MM.1S (cell line): ENCODE measurements at regions not wholly inside any gene's neighbourhood (a gene's known extent, or its start where the extent isn't known, plus 50 kb on each side); places are given as distances from the start of the nearest gene placed in this dataset.

Experiments used
- DNase-seq: peaks from one replicate; pipeline ENCODE4 v3.0.0-alpha.2; 2015
- H2AFZ ChIP-seq: fragments of 300-600 bp; sonication (generic); 2 replicates; pipeline ENCODE4 v1.6.0; 2016; ENCODE audit warnings: antibody characterized with exemption, low read length
- H3F3A ChIP-seq: fragments of 300-600 bp; sonication (generic); 2 replicates; pipeline ENCODE4 v1.6.1; 2016; ENCODE audit warnings: mild to moderate bottlenecking, antibody characterized with exemption, low read length, moderate library complexity, mixed read lengths; ENCODE audit not compliant: insufficient read depth
- H3K27ac ChIP-seq: fragments of 300-600 bp; sonication (generic); 2 replicates; pipeline ENCODE4 v1.5.1; 2016; ENCODE audit warnings: mild to moderate bottlenecking, low read length
- H3K27me3 ChIP-seq: fragments of 300-600 bp; sonication (generic); replicated peaks from 2 replicates; pipeline ENCODE4 v1.6.0; 2016; ENCODE audit warnings: low read length; ENCODE audit not compliant: insufficient read depth
- H3K36me3 ChIP-seq: fragments of 300-600 bp; sonication (generic); replicated peaks from 2 replicates; pipeline ENCODE4 v1.6.1; 2016; ENCODE audit warnings: mild to moderate bottlenecking, low read length, mixed read lengths; ENCODE audit not compliant: insufficient read depth
- H3K4me1 ChIP-seq: fragments of 300-600 bp; sonication (generic); 2 replicates; pipeline ENCODE4 v1.6.1; 2016; ENCODE audit warnings: low read length, mixed read lengths
- H3K4me2 ChIP-seq: fragments of 300-600 bp; sonication (generic); 2 replicates; pipeline ENCODE4 v1.6.0; 2016; ENCODE audit warnings: low read depth, low read length
- H3K4me3 ChIP-seq: fragments of 300-600 bp; sonication (generic); 2 replicates; pipeline ENCODE4 v1.5.1; 2016; ENCODE audit warnings: low read length, mixed read lengths
- H3K79me2 ChIP-seq: fragments of 300-600 bp; sonication (generic); 2 replicates; pipeline ENCODE4 v1.6.1; 2016; ENCODE audit warnings: mixed run types, low read length, mixed read lengths
- H3K9ac ChIP-seq: fragments of 300-600 bp; sonication (generic); 2 replicates; pipeline ENCODE4 v1.6.1; 2016; ENCODE audit warnings: low read length, mixed read lengths
- H3K9me2 ChIP-seq: fragments of 300-600 bp; sonication (generic); replicated peaks from 2 replicates; pipeline ENCODE4 v1.6.1; 2016; ENCODE audit warnings: mild to moderate bottlenecking, low read length, mixed read lengths; ENCODE audit not compliant: insufficient read depth
- H3K9me3 ChIP-seq: fragments of 300-600 bp; sonication (generic); replicated peaks from 2 replicates; pipeline ENCODE4 v1.6.1; 2016; ENCODE audit warnings: mild to moderate bottlenecking, low read length, mixed read lengths; ENCODE audit not compliant: insufficient read depth
- H4K20me1 ChIP-seq: fragments of 300-600 bp; sonication (generic); 2 replicates; pipeline ENCODE4 v1.6.1; 2016; ENCODE audit warnings: mild to moderate bottlenecking, low read length, moderate library complexity, mixed read lengths; ENCODE audit not compliant: insufficient read depth
- CTCF ChIP-seq: fragments of 300-600 bp; sonication (generic); IDR thresholded peaks from 2 replicates; pipeline ENCODE4 v1.5.1; 2016; ENCODE audit warnings: antibody characterized with exemption, low read length, mixed read lengths
- EZH2 ChIP-seq: fragments of 300-600 bp; sonication (generic); optimal IDR thresholded peaks from 2 replicates; pipeline ENCODE3; 2017; ENCODE audit warnings: low read depth, mild to moderate bottlenecking, antibody characterized with exemption, low read length, mixed read lengths
- EZH2phosphoT487 ChIP-seq: fragments of 300-600 bp; sonication (generic); IDR thresholded peaks from 2 replicates; pipeline ENCODE4 v1.6.1; 2018; ENCODE audit warnings: antibody characterized with exemption, low read length

GRCh38 chr9:84411683-84412267, 71.2 kb upstream of the SLC28A3 start:
- no peaks in the 10 kb centered on the region for H3K4me1 ChIP-seq
- H3K4me2 ChIP-seq: no peak overlapping the region
- no peak for DNase-seq
- no peaks in the 10 kb centered on the region for H3K9me2 ChIP-seq
- no peaks in the 10 kb centered on the region for H3K9me3 ChIP-seq
- H2AFZ ChIP-seq: no peak overlapping the region
- no peaks in the 10 kb centered on the region for H3K79me2 ChIP-seq
- TF ChIP-seq EZH2 (no peak), CTCF (no peak), EZH2phosphoT487 (no peak)
- no peak overlapping the region for H3K4me3 ChIP-seq
- no peak overlapping the region for H3K27ac ChIP-seq
- H4K20me1 ChIP-seq: no peaks in the 10 kb centered on the region
- no peaks in the 10 kb centered on the region for H3K36me3 ChIP-seq
- H3K27me3 ChIP-seq: no peaks in the 10 kb centered on the region
- H3K9ac ChIP-seq: no peak overlapping the region
- H3F3A ChIP-seq: no peaks in the 10 kb centered on the region

GRCh38 chr9:84412654-84413053, 72.1 kb upstream of the SLC28A3 start:
- no peaks in the 10 kb centered on the region for H4K20me1 ChIP-seq
- H3F3A ChIP-seq: no peaks in the 10 kb centered on the region
- no peak overlapping the region for H3K4me3 ChIP-seq
- H3K9ac ChIP-seq: no peak overlapping the region
- H3K36me3 ChIP-seq: no peaks in the 10 kb centered on the region
- TF ChIP-seq EZH2 (no peak), EZH2phosphoT487 (no peak), CTCF (no peak)
- no peaks in the 10 kb centered on the region for H3K9me3 ChIP-seq
- no peaks in the 10 kb centered on the region for H3K4me1 ChIP-seq
- H3K27me3 ChIP-seq: no peaks in the 10 kb centered on the region
- no peaks in the 10 kb centered on the region for H3K9me2 ChIP-seq
- no peak overlapping the region for H3K27ac ChIP-seq
- H2AFZ ChIP-seq: no peak overlapping the region
- H3K79me2 ChIP-seq: no peaks in the 10 kb centered on the region
- DNase-seq: no peak
- H3K4me2 ChIP-seq: no peak overlapping the region

- Histone ChIP-seq H3K27ac (no peak overlapping the region), H3K4me1 (no peaks in the 10 kb centered on the region), H3K79me2 (no peaks in the 10 kb centered on the region), H3K9ac (no peak overlapping the region), H2AFZ (no peak overlapping the region), H3K9me3 (no peaks in the 10 kb centered on the region; the same call in 1 of the 2 replicates), H3K4me2 (no peak overlapping the region), H4K20me1 (no peaks in the 10 kb centered on the region), H3K36me3 (no peaks in the 10 kb centered on the region), H3K27me3 (no peaks in the 10 kb centered on the region), H3K9me2 (no peaks in the 10 kb centered on the region), H3F3A (no peaks in the 10 kb centered on the region), H3K4me3 (no peak overlapping the region)
- no peak for TF ChIP-seq CTCF
- TF ChIP-seq EZH2phosphoT487: no peak
- TF ChIP-seq EZH2: no peak
- no peak for DNase-seq
These were observed 72.7 kb upstream of the SLC28A3 start for GRCh38 chr9:84413301-84413700.
